ENCODE measurements at regions not wholly inside any gene's neighbourhood (a gene's known extent, or its start where the extent isn't known, plus 50 kb on each side); places are given as distances from the start of the nearest gene placed in this dataset.

GRCh38 chrX:110462957-110463356 lies 104.3 kb downstream of the RTL9 start:
- DNase-seq (ENCODE audit: low read depth, low spot score) = no peak
- Histone ChIP-seq H4K20me1 (replicated peaks; ENCODE audit: control insufficient read depth, extremely low read depth, insufficient read depth, low read length) (no peaks in the 10 kb centered on the region), H2AFZ (ENCODE audit: low read depth, low read length) (no peak overlapping the region), H3K27me3 (ENCODE audit: control insufficient read depth in 2 of 2, insufficient read depth in 2 of 2, low read length in 2 of 2) (no peaks in the 10 kb centered on the region), H3K36me3 (ENCODE audit: control insufficient read depth in 2 of 2, extremely low read depth in 1 of 2, insufficient read depth in 2 of 2, low read length in 2 of 2) (no peaks in the 10 kb centered on the region), H3K4me3 (replicated peaks in 1 of 3; ENCODE audit: insufficient read depth in 1 of 3, low read depth in 1 of 3, low read length in 3 of 3) (no peak overlapping the region), H3K9ac (replicated peaks; ENCODE audit: extremely low read depth, insufficient read depth, low read length) (no peak overlapping the region), H3K9me1 (replicated peaks; ENCODE audit: control insufficient read depth, extremely low read depth, insufficient read depth, low read length) (no peaks in the 10 kb centered on the region), H3K4me1 (ENCODE audit: control insufficient read depth, extremely low read depth, insufficient read depth, low read length) (no peaks in the 10 kb centered on the region), H3K79me2 (ENCODE audit: control insufficient read depth, insufficient read depth, low read length) (no peaks in the 10 kb centered on the region), H3K9me3 (replicated peaks; ENCODE audit: control insufficient read depth, insufficient read depth, low read length) (no peaks in the 10 kb centered on the region), H3K4me2 (ENCODE audit: insufficient read depth, low read length) (no peak overlapping the region), H3K27ac (ENCODE audit: insufficient read depth, low read depth, low read length) (no peak overlapping the region)
- dilution Hi-C loops (cut with MboI; ENCODE audit: extremely low pct_ligation_motif_present, low sequenced_read_pairs) (no loop called here), intact Hi-C loops (cut with micrococcal nuclease) (no loop called here)
- ChIA-PET POLR2A (no interaction called here), CTCF (no interaction called here)
- TF ChIP-seq MYC (IDR thresholded peaks at IDR 0.05; ENCODE audit: low read depth, low read length) = no peak
- no peak for TF ChIP-seq GATA2 (IDR thresholded peaks at IDR 0.05; ENCODE audit: insufficient read depth, insufficient read length, low read depth, low read length)
- TF ChIP-seq FOS (IDR thresholded peaks at IDR 0.05; ENCODE audit: borderline replicate concordance, insufficient read depth, low read length) = no peak
- no peak for TF ChIP-seq POLR2AphosphoS5 (IDR thresholded peaks at IDR 0.05; ENCODE audit: insufficient read depth, low read depth, low read length)
- no peak for TF ChIP-seq EZH2 (IDR thresholded peaks at IDR 0.05; ENCODE audit: borderline replicate concordance, low read depth, low read length, severe bottlenecking)
- TF ChIP-seq CTCF (IDR thresholded peaks at IDR 0.05; ENCODE audit: extremely low read depth in 1 of 2, insufficient read depth in 1 of 2, low read depth in 1 of 2, low read length in 2 of 2) = no peak
- no peak for TF ChIP-seq JUN (IDR thresholded peaks at IDR 0.05; ENCODE audit: borderline replicate concordance, insufficient read depth, insufficient read length, low read depth)
- BruUV-seq (replicated peaks) = no TSS peak
- no peak for FAIRE-seq
